HTR-8/SVneo (cell line): ENCODE measurements at regions not wholly inside any gene's neighbourhood (a gene's known extent, or its start where the extent isn't known, plus 50 kb on each side); places are given as distances from the start of the nearest gene placed in this dataset.

ENCODE experiments used
- DNase-seq: peaks from one replicate; pipeline ENCODE4 v3.0.0; 2011; ENCODE audit warnings: low spot score, mixed read lengths; ENCODE audit not compliant: insufficient read length
- FAIRE-seq: peaks from 2 replicates; lab custom pipeline; 2011; peaks lifted over from hg19 to GRCh38; lab: Jason Lieb, UNC

- FAIRE-seq = no peak
- no peak for DNase-seq
These were observed 1422.9 kb downstream of the EFNB2 start for GRCh38 chr13:105112561-105112960.

- FAIRE-seq = no peak
- no peak for DNase-seq
These were observed 1427.7 kb downstream of the EFNB2 start for GRCh38 chr13:105107781-105108180.

GRCh38 chr13:105105471-105105870 lies 1430.0 kb downstream of the EFNB2 start:
- FAIRE-seq (no peak), DNase-seq (no peak)

- DNase-seq (no peak), FAIRE-seq (no peak)
These were observed 1437.9 kb downstream of the EFNB2 start for GRCh38 chr13:105097521-105097920.

- FAIRE-seq = no peak
These were observed 1445.4 kb downstream of the EFNB2 start for GRCh38 chr13:105089858-105090643.

GRCh38 chr13:105087945-105088344 lies 1447.5 kb downstream of the EFNB2 start:
- DNase-seq (no peak), FAIRE-seq (no peak)

More at GRCh38 chr13:105089858-105090643, 1445.4 kb downstream of the EFNB2 start:
- no peak for DNase-seq

GRCh38 chr13:105084931-105085330 lies 1450.5 kb downstream of the EFNB2 start:
- FAIRE-seq (no peak), DNase-seq (no peak)

GRCh38 chr13:105083992-105084391 lies 1451.5 kb downstream of the EFNB2 start:
- DNase-seq (no peak), FAIRE-seq (no peak)

- FAIRE-seq = no peak
These were observed 1460.7 kb downstream of the EFNB2 start for GRCh38 chr13:105074755-105075154.

GRCh38 chr13:105073041-105073440 lies 1462.4 kb downstream of the EFNB2 start:
- FAIRE-seq = no peak
- DNase-seq = no peak

More at GRCh38 chr13:105074755-105075154, 1460.7 kb downstream of the EFNB2 start:
- DNase-seq = no peak

- DNase-seq = no peak
- no peak for FAIRE-seq
These were observed 1465.0 kb downstream of the EFNB2 start for GRCh38 chr13:105070452-105070851.

- no peak for DNase-seq
- no peak for FAIRE-seq
These were observed 1466.4 kb downstream of the EFNB2 start for GRCh38 chr13:105069106-105069505.

GRCh38 chr13:105063676-105064075 lies 1471.8 kb downstream of the EFNB2 start:
- FAIRE-seq (no peak), DNase-seq (no peak)

- FAIRE-seq = no peak
- no peak for DNase-seq
These were observed 1475.7 kb downstream of the EFNB2 start for GRCh38 chr13:105059786-105060185.

GRCh38 chr13:105058517-105058916 lies 1476.9 kb downstream of the EFNB2 start:
- FAIRE-seq = no peak
- DNase-seq = no peak

GRCh38 chr13:105052711-105053110 lies 1482.8 kb downstream of the EFNB2 start:
- FAIRE-seq = no peak

GRCh38 chr13:105050686-105051085 lies 1484.8 kb downstream of the EFNB2 start:
- FAIRE-seq = no peak
- no peak for DNase-seq

More at GRCh38 chr13:105052711-105053110, 1482.8 kb downstream of the EFNB2 start:
- no peak for DNase-seq

GRCh38 chr13:105048677-105049076 lies 1486.8 kb downstream of the EFNB2 start:
- DNase-seq (no peak), FAIRE-seq (no peak)

- no peak for DNase-seq
- FAIRE-seq = no peak
These were observed 1487.7 kb downstream of the EFNB2 start for GRCh38 chr13:105047676-105048295.

- FAIRE-seq (no peak), DNase-seq (no peak)
These were observed 1498.4 kb downstream of the EFNB2 start for GRCh38 chr13:105037110-105037509.

- DNase-seq (no peak), FAIRE-seq (no peak)
These were observed 1500.4 kb downstream of the EFNB2 start for GRCh38 chr13:105035092-105035491.

- DNase-seq = no peak
- no peak for FAIRE-seq
These were observed 1501.5 kb downstream of the EFNB2 start for GRCh38 chr13:105033999-105034398.
